C4-2B (cell line): ENCODE measurements at regions not wholly inside any gene's neighbourhood (a gene's known extent, or its start where the extent isn't known, plus 50 kb on each side); places are given as distances from the start of the nearest gene placed in this dataset.

Experiments used
- H3K27ac ChIP-seq: fragments of 450-650 bp; 2 replicates; pipeline ENCODE4 v1.5.1; 2017
- CTCF ChIP-seq: fragments of 450-650 bp; conservative IDR thresholded peaks from 2 replicates; pipeline ENCODE4 v1.5.1; 2017; ENCODE audit warnings: mild to moderate bottlenecking
- ZFX ChIP-seq: fragments of 450-650 bp; IDR thresholded peaks from 2 replicates; pipeline ENCODE4 v1.6.1; 2017

GRCh38 chr13:90307136-90307535, 1040.4 kb upstream of the MIR17HG start:
- no peak for TF ChIP-seq ZFX
- no peak for TF ChIP-seq CTCF
- no peak overlapping the region for H3K27ac ChIP-seq

GRCh38 chr13:90308249-90308648, 1039.2 kb upstream of the MIR17HG start:
- H3K27ac ChIP-seq: no peak overlapping the region
- no peak for TF ChIP-seq CTCF
- TF ChIP-seq ZFX: no peak

GRCh38 chr13:90311929-90312328, 1035.6 kb upstream of the MIR17HG start:
- TF ChIP-seq CTCF (no peak), ZFX (no peak)

GRCh38 chr13:90315061-90315460, 1032.4 kb upstream of the MIR17HG start:
- no peak overlapping the region for H3K27ac ChIP-seq
- TF ChIP-seq ZFX (no peak), CTCF (no peak)

More at GRCh38 chr13:90311929-90312328, 1035.6 kb upstream of the MIR17HG start:
- H3K27ac ChIP-seq: no peak overlapping the region

- no peak overlapping the region for H3K27ac ChIP-seq
- TF ChIP-seq ZFX (no peak), CTCF (no peak)
These were observed 1026.8 kb upstream of the MIR17HG start for GRCh38 chr13:90320664-90321063.

GRCh38 chr13:90321281-90321931, 1026.1 kb upstream of the MIR17HG start:
- TF ChIP-seq CTCF (no peak), ZFX (no peak)
- no peak overlapping the region for H3K27ac ChIP-seq

GRCh38 chr13:90329641-90330040, 1017.8 kb upstream of the MIR17HG start:
- TF ChIP-seq ZFX: no peak
- no peak for TF ChIP-seq CTCF
- H3K27ac ChIP-seq: no peak overlapping the region
